Rectal smooth muscle tissue (tissue), 1 donor: ENCODE measurements at regions not wholly inside any gene's neighbourhood (a gene's known extent, or its start where the extent isn't known, plus 50 kb on each side); places are given as distances from the start of the nearest gene placed in this dataset.

Source experiments
- H3K27ac ChIP-seq: one replicate; pipeline ENCODE4 v1.7.0; 2013; ENCODE audit warnings: low read depth, low read length, inconsistent platforms
- H3K27me3 ChIP-seq: one replicate; pipeline ENCODE4 v1.7.0; 2013; ENCODE audit warnings: low read length; ENCODE audit not compliant: control insufficient read depth, insufficient read depth
- H3K36me3 ChIP-seq: one replicate; pipeline ENCODE4 v1.7.0; 2013; ENCODE audit warnings: low read length; ENCODE audit not compliant: control insufficient read depth, insufficient read depth
- H3K4me1 ChIP-seq: one replicate; pipeline ENCODE4 v1.7.0; 2013; ENCODE audit warnings: low read length; ENCODE audit not compliant: control insufficient read depth, insufficient read depth
- H3K4me3 ChIP-seq: one replicate; pipeline ENCODE4 v1.7.0; 2013; ENCODE audit warnings: low read length
- H3K9ac ChIP-seq: one replicate; pipeline ENCODE4 v1.7.0; 2013; ENCODE audit warnings: low read length

DNA sequence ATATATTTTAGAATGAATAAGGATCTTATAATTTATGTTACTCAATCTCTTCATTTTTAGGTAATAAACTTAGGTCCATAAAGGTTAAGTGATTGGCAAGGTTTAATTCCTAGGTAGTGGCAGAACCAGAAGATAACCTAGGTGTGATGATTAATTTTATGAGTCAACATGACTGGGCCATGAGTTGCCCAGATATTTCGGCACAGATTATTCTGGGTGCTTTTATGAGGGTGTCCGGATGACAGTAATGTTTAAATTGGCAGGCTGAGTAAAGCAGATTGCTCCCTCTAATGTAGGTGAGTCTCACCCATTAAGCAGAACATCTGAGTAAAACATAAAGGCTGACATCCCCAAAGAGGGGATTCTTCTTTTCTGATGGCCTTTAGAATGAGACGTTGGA lies 1349.3 kb upstream of the CELF2 start:
- Histone ChIP-seq H3K9ac (no peak overlapping the region), H3K27me3 (no peaks in the 10 kb centered on the region), H3K4me1 (no peaks in the 10 kb centered on the region), H3K27ac (no peak overlapping the region), H3K36me3 (no peaks in the 10 kb centered on the region), H3K4me3 (no peak overlapping the region)

DNA sequence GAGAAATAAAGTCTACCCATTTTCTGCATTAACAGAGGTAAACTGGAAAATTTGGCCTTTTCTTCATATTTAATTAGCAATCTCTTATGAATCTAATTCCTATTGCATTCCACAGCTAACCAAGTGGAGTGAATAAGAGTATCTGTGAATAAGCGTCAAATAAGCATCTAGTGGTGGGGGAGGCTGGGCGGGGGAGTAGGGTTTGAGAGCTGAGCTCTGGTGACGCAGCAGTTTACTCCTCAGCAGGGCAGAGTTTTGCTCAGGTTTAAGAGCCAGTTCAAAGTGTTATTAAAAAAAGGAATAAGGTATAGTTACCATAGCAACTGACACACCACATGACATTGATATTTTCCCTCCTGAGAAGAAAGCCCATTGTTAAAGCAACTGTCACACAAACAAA lies 1346.8 kb upstream of the CELF2 start:
- Histone ChIP-seq H3K4me3 (no peak overlapping the region), H3K27me3 (no peaks in the 10 kb centered on the region), H3K36me3 (no peaks in the 10 kb centered on the region), H3K9ac (no peak overlapping the region), H3K27ac (no peak overlapping the region), H3K4me1 (no peaks in the 10 kb centered on the region)

DNA sequence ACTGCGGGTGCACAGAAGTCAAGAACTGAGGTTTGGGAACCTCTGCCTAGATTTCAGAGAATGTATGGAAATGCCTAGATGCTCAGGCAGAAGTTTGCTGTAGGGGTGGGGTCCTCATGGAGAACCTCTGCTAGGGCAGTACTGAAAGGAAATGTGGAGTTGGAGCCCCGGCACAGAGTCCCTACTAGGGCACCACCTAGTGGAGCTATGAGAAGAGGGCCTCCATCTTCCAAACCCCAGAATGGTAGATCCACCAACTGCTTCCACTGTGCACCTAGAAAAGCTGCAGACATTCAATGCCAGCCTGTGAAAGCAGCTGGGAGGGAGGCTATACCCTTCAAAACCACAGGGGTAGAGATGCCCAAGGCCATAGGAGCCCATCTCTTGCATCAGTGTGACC lies 1336.0 kb upstream of the CELF2 start:
- Histone ChIP-seq H3K4me1 (no peaks in the 10 kb centered on the region), H3K27me3 (no peaks in the 10 kb centered on the region), H3K4me3 (no peak overlapping the region), H3K36me3 (no peaks in the 10 kb centered on the region), H3K27ac (no peak overlapping the region), H3K9ac (no peak overlapping the region)

GRCh38 chr10:9682802-9683201 lies 1334.9 kb upstream of the CELF2 start:
- no peak overlapping the region for H3K4me3 ChIP-seq
- no peaks in the 10 kb centered on the region for H3K36me3 ChIP-seq
- no peak overlapping the region for H3K27ac ChIP-seq
- no peak overlapping the region for H3K9ac ChIP-seq
- no peaks in the 10 kb centered on the region for H3K4me1 ChIP-seq
- H3K27me3 ChIP-seq, result no peaks in the 10 kb centered on the region

DNA sequence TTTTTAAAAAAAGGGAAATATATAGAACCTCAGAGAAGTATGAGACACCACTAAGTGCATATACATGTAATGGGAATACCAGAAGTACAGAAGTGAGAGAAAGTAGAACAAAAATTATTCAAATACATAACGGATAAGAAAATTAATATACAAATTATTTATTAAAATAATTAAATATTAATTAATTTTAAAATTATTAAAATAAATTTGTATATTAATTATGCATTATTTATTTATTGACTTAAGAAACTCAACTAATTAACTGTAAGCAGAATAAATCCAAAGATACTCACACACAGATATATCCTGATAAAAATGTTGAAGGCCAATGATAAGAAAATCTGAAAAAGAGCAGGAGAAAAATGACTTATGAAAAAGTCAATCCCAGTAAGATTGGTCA lies 1333.5 kb upstream of the CELF2 start:
- no peak overlapping the region for H3K4me3 ChIP-seq
- no peaks in the 10 kb centered on the region for H3K4me1 ChIP-seq
- no peaks in the 10 kb centered on the region for H3K27me3 ChIP-seq
- H3K27ac ChIP-seq, result no peak overlapping the region
- no peak overlapping the region for H3K9ac ChIP-seq
- no peaks in the 10 kb centered on the region for H3K36me3 ChIP-seq

DNA sequence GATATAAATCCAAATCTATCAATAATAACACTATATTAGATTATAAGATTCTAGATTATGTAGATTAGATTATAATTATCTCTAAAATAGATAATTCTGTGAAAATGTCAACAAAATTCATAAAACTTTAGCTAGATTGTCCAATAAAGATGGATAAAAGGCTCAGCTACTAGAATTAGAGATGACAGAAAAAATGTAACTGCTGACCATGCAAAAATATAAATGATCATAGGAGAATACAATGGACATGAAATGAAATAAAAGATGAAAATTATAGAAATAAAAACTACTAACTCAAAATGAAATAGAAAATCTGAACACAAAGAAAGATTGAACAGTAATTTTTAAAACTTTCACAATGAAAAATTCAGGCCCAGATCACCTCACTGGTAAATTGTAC lies 1332.1 kb upstream of the CELF2 start:
- Histone ChIP-seq H3K4me3 (no peak overlapping the region), H3K27me3 (no peaks in the 10 kb centered on the region), H3K9ac (no peak overlapping the region), H3K36me3 (no peaks in the 10 kb centered on the region), H3K27ac (no peak overlapping the region), H3K4me1 (no peaks in the 10 kb centered on the region)

- Histone ChIP-seq H3K9ac (no peak overlapping the region), H3K27me3 (no peaks in the 10 kb centered on the region)
Measured at GRCh38 chr10:9688711-9689110, 1329.0 kb upstream of the CELF2 start.

GRCh38 chr10:9707216-9707615 lies 1310.5 kb upstream of the CELF2 start:
- H3K4me1 ChIP-seq, result no peaks in the 10 kb centered on the region
- no peak overlapping the region for H3K4me3 ChIP-seq

More at GRCh38 chr10:9688711-9689110, 1329.0 kb upstream of the CELF2 start:
- H3K4me3 ChIP-seq, result no peak overlapping the region
- H3K4me1 ChIP-seq, result no peaks in the 10 kb centered on the region
- no peaks in the 10 kb centered on the region for H3K36me3 ChIP-seq
- H3K27ac ChIP-seq, result no peak overlapping the region

GRCh38 chr10:9709849-9710248 lies 1307.8 kb upstream of the CELF2 start:
- Histone ChIP-seq H3K36me3 (no peaks in the 10 kb centered on the region), H3K4me3 (no peak overlapping the region), H3K27ac (no peak overlapping the region)

More at GRCh38 chr10:9707216-9707615, 1310.5 kb upstream of the CELF2 start:
- H3K36me3 ChIP-seq, result no peaks in the 10 kb centered on the region
- H3K9ac ChIP-seq, result no peak overlapping the region
- H3K27ac ChIP-seq, result no peak overlapping the region
- H3K27me3 ChIP-seq, result no peaks in the 10 kb centered on the region

DNA sequence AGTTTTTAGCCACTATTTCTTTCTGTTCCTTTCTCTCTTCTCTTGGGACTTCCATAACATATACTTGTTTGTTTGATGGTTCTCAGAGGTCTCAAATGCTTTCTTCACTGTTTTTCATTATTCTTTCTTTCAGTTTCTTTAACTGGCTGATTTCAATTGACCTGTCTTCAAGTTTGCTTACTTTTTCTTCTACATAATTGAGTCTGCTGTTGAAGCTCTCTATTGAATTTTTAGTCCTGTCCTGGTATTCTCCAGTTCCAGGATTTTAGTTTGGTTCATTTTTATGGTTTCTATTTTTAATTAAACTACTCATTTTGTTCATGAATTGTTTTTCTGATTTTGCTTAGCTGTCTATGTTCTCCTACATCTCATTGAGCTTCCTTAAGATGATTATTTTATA lies 1305.3 kb upstream of the CELF2 start:
- Histone ChIP-seq H3K9ac (no peak overlapping the region), H3K4me1 (no peaks in the 10 kb centered on the region), H3K27me3 (no peaks in the 10 kb centered on the region), H3K36me3 (no peaks in the 10 kb centered on the region), H3K4me3 (no peak overlapping the region), H3K27ac (no peak overlapping the region)

More at GRCh38 chr10:9709849-9710248, 1307.8 kb upstream of the CELF2 start:
- Histone ChIP-seq H3K9ac (no peak overlapping the region), H3K27me3 (no peaks in the 10 kb centered on the region), H3K4me1 (no peaks in the 10 kb centered on the region)

DNA sequence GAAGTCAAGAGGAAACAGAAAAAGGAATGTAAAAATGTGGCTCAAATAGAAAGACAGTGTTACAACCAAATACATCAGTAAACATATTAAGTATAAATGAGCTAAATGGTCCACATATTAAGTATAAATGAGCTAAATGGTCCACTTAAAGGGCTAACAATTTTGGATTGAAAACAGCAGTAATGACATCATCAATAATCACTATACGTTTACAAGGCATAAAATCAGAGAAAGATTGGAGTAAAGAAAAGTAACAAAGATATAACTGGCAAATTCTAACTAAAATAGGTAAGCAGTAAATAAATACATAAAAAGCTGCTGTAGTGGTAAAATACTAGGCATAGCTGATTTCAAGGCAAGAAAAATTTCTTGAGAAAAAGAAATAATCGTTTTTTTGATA lies 1298.4 kb upstream of the CELF2 start:
- Histone ChIP-seq H3K27ac (no peak overlapping the region), H3K4me1 (no peaks in the 10 kb centered on the region), H3K27me3 (no peaks in the 10 kb centered on the region), H3K9ac (no peak overlapping the region), H3K36me3 (no peaks in the 10 kb centered on the region), H3K4me3 (no peak overlapping the region)

DNA sequence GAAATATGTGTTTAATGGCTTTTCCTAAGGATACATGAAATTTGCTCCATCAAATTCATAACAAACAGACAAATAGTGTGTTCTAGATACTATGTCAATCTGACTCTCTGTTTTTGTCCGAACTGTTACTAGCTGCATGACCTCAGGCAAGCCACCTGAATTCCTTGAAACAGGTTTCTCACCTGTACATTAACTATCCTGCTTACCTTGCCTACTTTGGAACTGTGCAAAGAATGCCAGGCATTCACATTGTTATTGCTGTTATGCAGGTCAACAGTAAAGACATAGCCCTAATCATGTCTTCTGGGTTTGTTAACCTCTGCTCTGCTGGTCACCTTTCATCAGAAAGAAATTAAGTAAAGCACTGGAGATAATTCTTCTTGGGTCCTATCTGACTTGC lies 1283.9 kb upstream of the CELF2 start:
- Histone ChIP-seq H3K36me3 (no peaks in the 10 kb centered on the region), H3K4me1 (no peaks in the 10 kb centered on the region), H3K9ac (no peak overlapping the region), H3K27ac (no peak overlapping the region), H3K4me3 (no peak overlapping the region), H3K27me3 (no peaks in the 10 kb centered on the region)

DNA sequence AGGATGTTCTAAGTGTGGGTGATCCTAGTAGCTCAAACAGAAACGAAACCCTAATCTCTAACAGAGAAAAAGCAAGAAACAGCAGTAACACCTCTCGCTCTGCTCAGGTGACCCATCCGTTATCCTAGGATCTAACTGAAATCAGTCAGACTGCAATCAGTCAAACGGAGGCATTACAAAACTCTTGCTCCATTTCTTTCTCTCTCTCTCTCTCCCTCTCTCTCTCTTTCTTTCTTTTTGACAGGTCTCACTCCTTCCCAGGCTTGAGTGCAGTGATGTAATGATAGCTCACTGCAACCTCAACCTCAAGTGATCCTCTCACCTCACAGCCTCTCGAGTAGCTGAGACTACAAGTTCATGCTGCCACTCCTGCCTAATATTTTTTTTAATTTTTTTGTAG lies 1283.5 kb upstream of the CELF2 start:
- Histone ChIP-seq H3K36me3 (no peaks in the 10 kb centered on the region), H3K9ac (no peak overlapping the region), H3K27me3 (no peaks in the 10 kb centered on the region), H3K4me3 (no peak overlapping the region), H3K4me1 (no peaks in the 10 kb centered on the region), H3K27ac (no peak overlapping the region)
